ENCODE measurements at regions not wholly inside any gene's neighbourhood (a gene's known extent, or its start where the extent isn't known, plus 50 kb on each side); places are given as distances from the start of the nearest gene placed in this dataset.

DNA sequence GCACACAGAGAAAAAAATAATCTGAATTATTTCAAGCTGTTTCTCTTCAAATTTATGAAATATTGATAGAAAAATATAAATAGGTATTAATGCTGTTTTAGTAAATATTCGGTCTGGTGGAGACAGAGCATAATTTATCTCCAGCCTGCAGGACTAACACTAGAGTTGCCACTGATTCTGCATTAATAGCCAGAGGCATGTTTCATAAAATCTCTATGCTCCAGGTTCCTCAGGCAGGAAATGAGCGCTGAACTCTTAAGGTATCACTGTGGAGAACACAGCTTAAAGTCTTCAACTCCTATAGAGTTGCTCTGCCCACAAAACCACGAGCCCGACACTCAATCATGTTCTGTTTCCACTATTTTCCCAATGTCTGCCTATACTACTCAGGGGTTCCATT lies 470.0 kb upstream of the TMPO start (continued):
- TF ChIP-seq, protein P1, sequence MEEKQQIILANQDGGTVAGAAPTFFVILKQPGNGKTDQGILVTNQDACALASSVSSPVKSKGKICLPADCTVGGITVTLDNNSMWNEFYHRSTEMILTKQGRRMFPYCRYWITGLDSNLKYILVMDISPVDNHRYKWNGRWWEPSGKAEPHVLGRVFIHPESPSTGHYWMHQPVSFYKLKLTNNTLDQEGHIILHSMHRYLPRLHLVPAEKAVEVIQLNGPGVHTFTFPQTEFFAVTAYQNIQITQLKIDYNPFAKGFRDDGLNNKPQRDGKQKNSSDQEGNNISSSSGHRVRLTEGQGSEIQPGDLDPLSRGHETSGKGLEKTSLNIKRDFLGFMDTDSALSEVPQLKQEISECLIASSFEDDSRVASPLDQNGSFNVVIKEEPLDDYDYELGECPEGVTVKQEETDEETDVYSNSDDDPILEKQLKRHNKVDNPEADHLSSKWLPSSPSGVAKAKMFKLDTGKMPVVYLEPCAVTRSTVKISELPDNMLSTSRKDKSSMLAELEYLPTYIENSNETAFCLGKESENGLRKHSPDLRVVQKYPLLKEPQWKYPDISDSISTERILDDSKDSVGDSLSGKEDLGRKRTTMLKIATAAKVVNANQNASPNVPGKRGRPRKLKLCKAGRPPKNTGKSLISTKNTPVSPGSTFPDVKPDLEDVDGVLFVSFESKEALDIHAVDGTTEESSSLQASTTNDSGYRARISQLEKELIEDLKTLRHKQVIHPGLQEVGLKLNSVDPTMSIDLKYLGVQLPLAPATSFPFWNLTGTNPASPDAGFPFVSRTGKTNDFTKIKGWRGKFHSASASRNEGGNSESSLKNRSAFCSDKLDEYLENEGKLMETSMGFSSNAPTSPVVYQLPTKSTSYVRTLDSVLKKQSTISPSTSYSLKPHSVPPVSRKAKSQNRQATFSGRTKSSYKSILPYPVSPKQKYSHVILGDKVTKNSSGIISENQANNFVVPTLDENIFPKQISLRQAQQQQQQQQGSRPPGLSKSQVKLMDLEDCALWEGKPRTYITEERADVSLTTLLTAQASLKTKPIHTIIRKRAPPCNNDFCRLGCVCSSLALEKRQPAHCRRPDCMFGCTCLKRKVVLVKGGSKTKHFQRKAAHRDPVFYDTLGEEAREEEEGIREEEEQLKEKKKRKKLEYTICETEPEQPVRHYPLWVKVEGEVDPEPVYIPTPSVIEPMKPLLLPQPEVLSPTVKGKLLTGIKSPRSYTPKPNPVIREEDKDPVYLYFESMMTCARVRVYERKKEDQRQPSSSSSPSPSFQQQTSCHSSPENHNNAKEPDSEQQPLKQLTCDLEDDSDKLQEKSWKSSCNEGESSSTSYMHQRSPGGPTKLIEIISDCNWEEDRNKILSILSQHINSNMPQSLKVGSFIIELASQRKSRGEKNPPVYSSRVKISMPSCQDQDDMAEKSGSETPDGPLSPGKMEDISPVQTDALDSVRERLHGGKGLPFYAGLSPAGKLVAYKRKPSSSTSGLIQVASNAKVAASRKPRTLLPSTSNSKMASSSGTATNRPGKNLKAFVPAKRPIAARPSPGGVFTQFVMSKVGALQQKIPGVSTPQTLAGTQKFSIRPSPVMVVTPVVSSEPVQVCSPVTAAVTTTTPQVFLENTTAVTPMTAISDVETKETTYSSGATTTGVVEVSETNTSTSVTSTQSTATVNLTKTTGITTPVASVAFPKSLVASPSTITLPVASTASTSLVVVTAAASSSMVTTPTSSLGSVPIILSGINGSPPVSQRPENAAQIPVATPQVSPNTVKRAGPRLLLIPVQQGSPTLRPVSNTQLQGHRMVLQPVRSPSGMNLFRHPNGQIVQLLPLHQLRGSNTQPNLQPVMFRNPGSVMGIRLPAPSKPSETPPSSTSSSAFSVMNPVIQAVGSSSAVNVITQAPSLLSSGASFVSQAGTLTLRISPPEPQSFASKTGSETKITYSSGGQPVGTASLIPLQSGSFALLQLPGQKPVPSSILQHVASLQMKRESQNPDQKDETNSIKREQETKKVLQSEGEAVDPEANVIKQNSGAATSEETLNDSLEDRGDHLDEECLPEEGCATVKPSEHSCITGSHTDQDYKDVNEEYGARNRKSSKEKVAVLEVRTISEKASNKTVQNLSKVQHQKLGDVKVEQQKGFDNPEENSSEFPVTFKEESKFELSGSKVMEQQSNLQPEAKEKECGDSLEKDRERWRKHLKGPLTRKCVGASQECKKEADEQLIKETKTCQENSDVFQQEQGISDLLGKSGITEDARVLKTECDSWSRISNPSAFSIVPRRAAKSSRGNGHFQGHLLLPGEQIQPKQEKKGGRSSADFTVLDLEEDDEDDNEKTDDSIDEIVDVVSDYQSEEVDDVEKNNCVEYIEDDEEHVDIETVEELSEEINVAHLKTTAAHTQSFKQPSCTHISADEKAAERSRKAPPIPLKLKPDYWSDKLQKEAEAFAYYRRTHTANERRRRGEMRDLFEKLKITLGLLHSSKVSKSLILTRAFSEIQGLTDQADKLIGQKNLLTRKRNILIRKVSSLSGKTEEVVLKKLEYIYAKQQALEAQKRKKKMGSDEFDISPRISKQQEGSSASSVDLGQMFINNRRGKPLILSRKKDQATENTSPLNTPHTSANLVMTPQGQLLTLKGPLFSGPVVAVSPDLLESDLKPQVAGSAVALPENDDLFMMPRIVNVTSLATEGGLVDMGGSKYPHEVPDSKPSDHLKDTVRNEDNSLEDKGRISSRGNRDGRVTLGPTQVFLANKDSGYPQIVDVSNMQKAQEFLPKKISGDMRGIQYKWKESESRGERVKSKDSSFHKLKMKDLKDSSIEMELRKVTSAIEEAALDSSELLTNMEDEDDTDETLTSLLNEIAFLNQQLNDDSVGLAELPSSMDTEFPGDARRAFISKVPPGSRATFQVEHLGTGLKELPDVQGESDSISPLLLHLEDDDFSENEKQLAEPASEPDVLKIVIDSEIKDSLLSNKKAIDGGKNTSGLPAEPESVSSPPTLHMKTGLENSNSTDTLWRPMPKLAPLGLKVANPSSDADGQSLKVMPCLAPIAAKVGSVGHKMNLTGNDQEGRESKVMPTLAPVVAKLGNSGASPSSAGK (IDR thresholded peaks at IDR 0.05): no peak
- TF ChIP-seq DPF2 (IDR thresholded peaks at IDR 0.05) (no peak), KAT8 (IDR thresholded peaks at IDR 0.05; ENCODE audit: low read depth) (no peak), ZNF347 (CRISPR knock-in tag; IDR thresholded peaks at IDR 0.05; ENCODE audit: low read depth) (no peak), MXI1 (IDR thresholded peaks at IDR 0.05; ENCODE audit: low read depth, low read length) (no peak), ZNF146 (CRISPR knock-in tag; IDR thresholded peaks at IDR 0.05; ENCODE audit: unreplicated experiment) (no peak), CBX3 (IDR thresholded peaks at IDR 0.05; ENCODE audit: borderline replicate concordance in 1 of 2, low read length in 2 of 2) (no peak), CTBP1 (IDR thresholded peaks at IDR 0.05; ENCODE audit: borderline replicate concordance) (no peak), LCOR (CRISPR knock-in tag; IDR thresholded peaks at IDR 0.05) (no peak)

Measured in K562 (cell line).